GM21723 (cell line): ENCODE measurements at regions not wholly inside any gene's neighbourhood (a gene's known extent, or its start where the extent isn't known, plus 50 kb on each side); places are given as distances from the start of the nearest gene placed in this dataset.
"Not testable (repeated sequence)": the region's sequence is repeated elsewhere in the genome, so short reads cannot be mapped to it uniquely, and the experiment has no call there.

ENCODE experiments used
- ATAC-seq: cut with Tn5 transposase; IDR thresholded peaks from one replicate; pipeline ENCODE4 v1.9.1; 2021; ENCODE audit warnings: mild to moderate bottlenecking, moderate library complexity; ENCODE audit not compliant: unreplicated experiment

DNA sequence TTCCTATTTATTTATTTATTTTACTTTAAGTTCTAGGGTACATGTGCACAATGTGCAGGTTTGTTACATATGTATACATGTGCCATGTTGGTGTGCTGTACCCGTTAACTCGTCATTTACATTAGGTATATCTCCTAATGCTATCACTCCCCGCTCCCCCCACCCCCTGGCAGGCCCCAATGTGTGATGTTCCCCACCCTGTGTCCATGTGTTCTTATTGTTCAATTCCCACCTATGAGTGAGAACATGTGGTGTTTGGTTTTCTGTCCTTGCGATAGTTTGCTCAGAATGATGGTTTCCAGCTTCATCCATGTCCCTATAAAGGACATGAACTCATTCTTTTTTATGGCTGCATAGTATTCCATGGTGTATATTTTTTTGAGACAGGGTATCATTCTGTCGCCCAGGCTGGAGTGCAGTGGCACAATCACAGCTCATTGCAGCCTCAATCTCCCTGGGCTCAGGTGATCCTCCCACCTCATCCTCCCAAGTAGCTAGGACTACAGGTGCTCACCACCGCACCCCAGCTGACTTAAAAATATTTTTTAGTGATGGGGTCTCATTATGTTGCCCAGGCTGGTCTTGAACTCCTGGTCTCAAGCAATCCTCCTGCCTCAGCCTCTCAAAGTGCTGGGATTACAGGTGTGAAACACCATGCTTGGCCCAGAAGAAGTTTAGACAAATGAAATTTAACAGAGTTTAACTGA lies 140.6 kb downstream of the NPIPB5 start:
- ATAC-seq, result not testable (repeated sequence)

DNA sequence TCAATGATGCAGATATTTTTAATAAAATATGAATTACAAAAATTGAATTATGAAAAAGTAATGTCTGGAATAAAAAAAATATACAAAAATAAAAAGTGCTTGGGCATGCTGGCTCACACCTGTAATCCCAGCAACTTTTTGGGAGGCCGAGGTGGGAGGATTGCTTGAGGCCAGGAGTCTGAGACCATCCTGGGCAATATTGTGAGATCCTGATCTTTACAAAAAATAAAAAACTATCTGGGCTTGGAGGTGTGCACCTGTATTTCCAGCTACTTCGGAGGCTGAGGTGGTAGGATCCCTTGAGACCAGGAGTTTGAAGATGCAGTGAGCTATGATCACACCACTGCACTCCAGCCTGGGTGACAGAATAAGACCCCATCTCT lies 141.8 kb downstream of the NPIPB5 start:
- ATAC-seq, result no peak

DNA sequence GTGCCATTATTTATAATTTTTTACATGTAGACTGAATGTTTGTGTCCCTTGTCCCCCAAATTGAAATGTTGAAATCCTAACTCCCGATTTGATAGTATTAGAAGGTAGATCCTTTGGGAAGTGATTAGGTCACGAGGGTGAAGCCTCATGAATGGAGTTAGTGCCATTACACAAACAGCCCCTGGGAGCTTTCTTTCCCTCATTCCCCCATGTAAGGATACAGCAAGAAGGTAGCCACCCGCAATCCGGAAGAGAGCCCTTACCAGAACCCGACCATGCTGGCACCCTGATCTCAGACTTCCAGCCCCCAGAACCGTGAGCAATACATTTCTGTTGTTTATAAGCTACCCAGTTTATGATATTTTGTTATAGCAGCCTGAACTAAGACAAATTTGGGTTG lies 143.2 kb downstream of the NPIPB5 start:
- ATAC-seq, result no peak

DNA sequence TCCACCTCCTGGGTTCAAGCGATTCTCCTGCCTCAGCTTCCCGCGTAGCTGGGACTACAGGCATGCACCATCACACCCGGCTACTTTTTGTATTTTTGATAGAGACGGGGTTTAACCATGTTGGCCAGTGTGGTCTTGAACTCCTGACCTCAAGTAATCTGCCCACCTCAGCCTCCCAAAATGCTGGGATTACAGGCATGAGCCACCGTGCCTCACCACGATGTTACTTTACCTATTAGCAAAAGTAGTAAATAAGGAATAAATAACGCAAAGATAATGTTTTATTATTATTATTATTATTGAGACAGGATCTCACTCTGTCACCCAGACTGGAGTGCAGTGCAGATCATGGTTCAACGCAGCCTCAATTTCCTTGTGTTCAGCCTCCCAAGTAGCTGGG lies 145.9 kb downstream of the NPIPB5 start:
- not testable (repeated sequence) for ATAC-seq

DNA sequence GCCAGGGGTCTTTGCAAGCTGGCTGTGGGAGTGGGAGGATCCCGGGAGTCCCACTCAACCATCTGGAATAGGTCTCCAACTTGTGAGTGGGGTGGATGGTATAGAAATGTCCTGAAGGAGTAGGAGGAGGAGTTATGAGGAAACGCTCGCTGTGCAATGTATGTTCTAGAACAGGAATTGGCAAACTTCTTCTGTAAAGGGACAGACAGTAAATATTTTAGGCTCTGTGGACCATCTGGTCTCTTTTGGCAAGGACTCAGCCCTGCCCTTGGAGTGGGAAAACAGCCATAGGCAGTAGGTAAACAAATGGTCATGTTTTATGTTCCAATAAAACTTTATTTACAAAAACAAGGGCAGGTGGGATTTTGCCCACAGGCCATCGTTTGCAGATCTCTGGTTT lies 149.2 kb downstream of the NPIPB5 start:
- no peak for ATAC-seq

DNA sequence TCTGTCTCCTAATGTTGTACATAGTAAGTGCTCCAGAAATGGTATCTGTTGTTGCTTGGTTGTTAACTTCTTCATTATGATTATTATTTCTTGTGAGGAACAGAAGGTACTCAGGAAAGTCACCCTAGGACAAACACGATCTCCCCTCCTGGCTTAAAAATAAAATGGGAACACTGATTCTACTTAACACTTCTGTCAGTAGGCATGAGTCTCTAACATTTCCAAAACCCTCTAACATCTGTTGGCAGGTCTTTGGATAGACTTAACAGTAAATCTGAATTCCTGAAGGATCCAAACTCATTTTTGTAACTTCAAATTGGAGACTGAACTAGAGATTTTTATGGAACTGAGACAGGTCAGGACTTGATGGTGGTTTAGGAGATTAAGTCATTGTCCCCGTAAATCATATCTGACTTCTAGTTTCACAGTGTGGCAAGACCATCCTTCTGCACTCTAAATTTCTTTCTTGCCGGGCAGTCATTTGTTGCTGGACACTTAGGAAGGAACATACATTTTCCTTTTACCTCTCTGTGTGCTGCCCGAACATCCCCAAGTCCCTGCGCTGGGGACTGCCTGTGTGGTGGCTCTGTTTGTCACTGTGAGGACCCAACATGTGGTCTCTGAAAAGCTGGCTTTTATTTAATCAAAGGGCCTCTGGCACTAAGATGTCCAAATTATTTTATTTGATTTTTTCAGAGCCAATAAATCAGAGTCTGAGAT lies 149.9 kb downstream of the NPIPB5 start:
- no peak for ATAC-seq

DNA sequence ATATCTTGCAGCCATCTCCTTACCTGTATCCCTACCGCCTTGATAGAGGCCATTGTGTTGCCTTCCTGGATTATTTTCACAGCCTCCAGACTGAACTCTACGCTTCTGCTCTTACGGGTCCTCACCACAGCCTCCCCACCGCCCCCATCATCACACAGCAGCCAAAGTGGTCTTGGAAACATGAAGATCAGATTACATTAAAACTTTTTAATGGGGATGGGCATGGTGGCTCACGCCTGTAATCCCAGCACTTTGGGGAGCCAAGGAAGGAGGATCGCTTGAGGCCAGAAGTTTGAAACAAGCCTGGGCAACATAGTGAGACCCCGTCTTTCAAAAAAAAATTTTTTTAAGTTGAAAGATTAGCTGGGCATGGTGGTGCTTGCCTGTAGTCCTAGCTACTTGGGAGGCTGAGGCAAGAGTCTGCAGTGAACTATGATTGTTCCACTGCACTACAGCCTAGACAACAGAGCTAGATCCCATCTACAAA lies 150.5 kb downstream of the NPIPB5 start:
- ATAC-seq, result no peak

DNA sequence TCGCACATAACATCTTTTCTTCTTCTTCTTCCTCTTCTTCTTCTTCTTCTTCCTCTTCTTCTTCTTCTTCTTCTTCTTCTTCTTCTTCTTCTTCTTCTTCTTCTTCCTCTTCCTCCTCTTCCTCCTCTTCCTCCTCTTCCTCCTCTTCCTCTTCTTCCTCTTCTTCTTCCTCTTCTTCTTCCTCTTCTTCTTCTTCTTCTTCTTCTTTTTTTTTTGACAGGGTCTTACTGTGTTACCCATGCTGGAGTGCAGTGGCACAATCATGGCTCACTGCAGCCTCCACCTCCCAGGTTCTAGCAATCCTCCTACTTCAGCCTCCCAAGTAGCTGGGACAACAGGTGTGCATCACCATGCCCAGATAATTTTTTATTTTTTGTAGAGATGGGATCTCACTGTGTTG lies 151.0 kb upstream of the HS3ST2 start:
- not testable (repeated sequence) for ATAC-seq

DNA sequence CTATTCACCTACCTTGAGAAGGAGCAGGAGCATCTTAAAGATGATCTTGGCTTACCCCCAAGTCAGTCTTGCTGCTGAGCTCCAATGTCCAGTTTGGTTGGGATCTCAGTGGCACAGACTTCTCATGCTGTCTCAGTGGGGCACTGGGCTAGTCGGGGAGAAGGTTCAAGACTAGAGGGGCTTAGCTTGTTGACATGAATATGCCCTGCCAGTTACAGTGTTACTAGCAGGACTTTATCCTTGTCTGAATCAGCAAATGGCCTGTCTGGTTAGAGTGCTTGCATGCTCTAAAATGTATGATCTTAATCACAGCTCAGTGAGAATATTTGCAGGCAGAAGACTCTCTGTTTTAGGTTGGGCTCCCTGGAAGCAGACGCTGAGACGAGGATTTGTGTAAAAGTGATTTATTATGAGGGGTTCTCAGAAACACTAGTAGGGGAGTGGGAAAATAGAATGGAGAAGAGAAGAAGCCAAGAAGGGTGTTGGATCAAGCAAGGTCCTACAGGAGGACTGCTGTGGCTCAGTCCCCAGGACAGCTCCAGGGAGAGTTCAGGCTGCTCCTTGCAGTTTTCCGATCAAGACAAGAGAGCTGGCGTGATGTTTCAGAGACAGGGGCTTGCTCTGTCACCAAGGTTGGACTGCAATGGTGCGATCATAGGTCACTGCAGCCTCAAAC lies 150.4 kb upstream of the HS3ST2 start:
- ATAC-seq, result no peak

DNA sequence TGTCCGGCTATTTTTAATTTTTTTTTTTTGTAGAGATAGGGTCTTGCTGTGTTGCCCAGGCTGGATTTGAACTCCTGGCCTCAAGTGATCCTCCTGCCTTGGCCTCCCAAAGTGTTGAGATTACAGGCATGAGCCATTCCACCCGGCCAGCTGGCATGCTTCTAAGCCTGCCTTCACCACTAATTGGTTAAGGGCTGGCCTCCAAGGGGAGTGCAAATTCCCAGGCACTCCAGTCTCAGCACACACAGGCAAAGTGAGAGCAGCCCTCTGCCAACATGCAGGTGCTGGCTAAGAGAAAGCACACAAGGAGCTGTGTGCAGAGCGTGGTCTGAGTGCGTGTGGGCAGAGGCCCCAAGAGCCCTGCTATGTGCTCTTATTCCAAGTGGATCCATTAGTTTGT lies 149.8 kb upstream of the HS3ST2 start:
- ATAC-seq, result no peak

DNA sequence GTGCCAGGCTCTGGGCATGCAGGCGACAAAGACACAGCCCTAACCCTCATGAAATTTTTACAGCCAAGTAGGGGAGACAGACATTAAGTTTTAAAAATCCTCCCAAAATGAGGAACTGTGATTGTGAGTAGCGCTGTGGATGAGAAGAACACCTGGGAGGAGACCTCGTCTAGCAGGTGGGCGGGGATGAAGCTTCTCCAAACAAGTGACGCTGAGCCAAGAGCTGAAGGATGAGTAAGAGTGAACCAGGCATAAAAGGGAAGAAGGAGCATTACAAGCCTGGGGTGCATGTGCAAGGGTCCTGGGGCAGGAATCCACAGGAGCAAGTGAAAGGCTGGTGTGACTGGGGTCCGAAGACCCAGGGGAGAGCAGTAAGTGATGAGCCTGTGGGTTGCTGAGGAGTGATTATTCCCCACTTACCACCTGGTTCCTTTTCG lies 149.4 kb upstream of the HS3ST2 start:
- ATAC-seq, result no peak

DNA sequence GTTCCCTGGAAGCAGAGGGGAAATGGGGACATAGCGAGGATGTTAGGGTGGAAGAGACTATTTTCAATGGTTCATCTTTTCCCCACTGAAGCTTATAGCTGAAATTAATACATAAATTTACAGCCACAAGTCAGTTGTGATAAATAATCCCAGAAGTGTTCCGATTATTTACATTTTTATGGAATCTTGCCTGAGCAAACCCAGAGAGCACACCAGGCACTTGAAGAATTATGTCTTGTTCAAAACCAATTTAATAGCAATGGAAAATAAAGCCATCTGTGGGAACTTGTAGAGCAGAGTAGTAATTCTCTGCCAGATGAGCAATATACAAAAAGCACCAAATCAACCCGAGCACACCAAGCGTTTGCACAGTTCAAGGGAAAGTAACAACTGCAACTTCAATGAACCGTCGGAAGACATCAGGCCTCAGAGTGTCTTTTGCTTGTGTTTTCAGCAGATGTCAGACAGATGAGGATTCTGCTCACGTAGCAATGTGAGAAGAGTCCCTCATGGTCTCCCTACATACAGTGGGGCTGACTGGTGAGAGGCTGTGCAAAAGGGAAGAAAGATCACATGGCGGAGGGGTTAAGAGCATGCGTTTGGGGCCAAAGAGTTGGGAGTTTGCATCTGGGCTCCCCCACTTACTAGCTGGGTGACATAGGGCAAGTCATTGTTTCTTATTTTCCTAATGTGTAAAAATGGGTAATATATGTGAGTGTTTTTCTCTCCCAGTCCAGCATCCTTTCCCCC lies 148.7 kb upstream of the HS3ST2 start:
- no peak for ATAC-seq

DNA sequence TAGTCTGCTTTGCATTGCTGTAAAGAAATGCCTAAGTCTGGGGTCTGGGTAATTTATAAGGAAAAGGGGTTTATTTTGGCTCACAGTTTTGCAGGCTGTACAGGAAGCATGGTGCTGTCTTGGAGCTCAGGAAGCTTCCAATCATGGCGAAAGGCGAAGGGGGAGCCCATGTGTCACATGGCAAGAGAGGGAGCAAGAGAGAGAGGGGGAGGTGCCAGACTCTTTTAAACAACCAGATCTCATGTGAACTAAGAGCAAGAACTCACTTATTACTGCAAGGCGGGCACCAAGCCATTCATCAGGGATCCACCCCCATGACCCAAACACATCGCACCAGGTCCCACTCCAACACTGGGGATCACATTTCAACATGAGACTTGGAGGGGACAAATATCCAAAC lies 148.2 kb upstream of the HS3ST2 start:
- no peak for ATAC-seq

DNA sequence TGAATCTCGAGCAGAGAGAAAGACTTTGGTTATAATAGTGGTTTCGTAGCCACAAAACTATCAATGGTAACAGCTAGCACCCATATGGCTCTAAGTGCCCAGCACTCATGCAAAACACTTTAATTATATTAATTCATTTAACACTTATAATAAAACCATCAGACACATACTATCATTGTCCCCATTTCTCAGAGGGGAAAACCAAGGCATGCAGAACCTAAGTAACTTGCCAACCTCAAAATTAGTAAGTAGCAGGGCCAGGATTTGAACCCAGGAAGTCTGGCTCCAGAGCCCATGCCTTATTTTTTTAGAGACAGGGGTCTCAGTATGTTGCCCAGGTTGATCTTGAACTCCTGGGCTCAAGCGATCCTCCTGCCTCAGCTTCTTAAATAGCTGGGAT lies 145.6 kb upstream of the HS3ST2 start:
- no peak for ATAC-seq

DNA sequence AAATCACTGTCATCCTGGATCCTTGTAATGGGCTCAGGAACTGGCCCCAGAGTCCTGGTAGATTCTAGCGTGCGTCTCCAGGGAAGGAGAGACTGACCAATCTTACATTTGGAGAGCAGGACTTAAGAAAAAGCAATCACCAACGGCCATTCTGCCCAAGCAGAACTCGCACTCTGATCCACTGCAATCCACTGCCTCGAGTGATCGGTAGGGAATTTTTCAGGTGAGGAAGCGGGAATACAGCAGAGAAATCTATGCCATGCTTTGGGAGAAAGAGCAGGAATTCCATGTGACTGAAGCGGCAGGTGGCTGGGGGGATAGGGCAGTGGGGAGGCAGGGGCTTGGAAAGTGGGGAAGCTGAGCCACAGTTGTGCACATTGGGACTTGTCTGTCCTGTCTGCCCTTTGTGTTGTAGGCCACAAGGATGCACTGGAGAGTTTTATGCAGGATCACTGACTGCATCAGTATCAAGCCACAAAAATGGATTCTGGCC lies 143.9 kb upstream of the HS3ST2 start:
- no peak for ATAC-seq

DNA sequence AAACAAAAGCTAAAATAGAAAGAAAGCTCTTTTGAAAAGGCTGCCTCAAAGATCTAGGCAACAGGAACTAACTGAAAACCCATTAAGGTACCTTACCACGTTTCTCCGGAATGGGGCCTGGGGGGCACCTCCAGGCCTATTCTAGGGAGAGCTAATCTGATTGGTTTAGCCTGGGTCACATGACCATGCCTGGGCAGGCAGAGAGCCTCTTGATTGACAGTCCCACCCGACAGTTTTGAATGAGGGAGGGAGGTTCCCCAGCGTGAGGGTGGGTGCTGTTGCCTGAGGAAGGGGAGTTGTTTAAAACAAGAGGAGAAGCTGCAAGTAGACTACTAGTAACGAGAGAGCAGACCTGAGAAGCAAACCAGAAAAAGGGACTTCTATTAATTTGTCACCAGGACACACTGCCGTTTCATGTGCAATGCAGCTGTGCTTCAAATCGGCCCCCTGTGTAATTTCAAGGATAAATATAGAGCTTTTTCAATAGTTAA lies 143.4 kb upstream of the HS3ST2 start:
- ATAC-seq, result no peak

DNA sequence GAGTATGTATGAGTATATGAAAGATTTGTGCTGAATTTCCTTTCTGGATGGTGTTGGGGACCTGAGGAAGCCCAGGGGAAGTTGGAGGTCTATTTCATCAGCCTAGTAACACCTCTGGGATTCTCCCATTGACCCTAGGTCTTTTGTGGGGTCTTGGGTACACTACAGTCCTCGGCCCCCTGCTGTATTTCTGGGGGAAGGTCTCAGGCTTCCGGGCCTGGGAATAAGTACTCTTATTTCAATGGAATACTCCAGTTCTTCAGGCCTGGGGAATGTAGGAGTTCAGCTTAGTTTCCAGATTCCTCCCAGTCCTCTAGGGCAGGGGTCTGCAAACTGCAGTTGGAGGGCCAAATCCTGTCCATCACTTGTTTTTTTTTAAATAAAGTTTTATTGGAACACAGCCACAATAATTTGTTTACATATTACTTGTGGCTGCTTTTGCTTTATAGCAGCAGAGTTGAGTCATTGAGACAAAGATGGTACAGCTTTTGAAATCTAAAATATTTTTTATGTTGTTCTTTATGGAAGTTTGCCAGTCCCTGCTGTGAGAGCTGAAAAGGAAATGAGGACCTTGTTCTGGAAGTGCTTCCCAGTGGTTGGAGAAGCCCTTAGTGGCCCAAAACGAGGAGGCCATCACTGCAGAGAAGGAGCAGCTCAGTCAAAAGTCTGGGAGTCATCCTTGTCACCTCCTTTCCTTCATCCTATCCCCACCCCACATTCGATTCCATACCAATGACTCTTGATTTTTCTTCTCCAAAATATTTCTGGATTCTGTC lies 142.5 kb upstream of the HS3ST2 start:
- no peak for ATAC-seq

DNA sequence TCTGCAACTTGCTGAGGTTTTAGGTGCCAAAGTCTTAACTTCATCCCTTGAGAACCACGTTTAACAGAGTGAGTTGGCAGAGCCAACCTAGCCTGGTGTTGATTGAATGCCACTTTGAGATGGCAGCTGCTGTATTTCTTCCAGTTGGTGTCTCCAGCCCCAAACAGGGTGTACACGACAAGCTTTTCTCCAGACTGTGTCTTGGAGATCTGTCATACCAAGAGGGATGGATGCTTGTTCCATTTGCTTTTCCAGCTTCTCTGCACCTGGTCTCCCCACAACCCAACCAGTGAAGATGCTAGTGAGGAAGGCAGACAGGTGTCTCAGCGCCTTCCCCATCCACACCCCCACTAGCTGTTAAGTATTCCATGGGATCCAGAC lies 141.1 kb upstream of the HS3ST2 start:
- ATAC-seq, result no peak

DNA sequence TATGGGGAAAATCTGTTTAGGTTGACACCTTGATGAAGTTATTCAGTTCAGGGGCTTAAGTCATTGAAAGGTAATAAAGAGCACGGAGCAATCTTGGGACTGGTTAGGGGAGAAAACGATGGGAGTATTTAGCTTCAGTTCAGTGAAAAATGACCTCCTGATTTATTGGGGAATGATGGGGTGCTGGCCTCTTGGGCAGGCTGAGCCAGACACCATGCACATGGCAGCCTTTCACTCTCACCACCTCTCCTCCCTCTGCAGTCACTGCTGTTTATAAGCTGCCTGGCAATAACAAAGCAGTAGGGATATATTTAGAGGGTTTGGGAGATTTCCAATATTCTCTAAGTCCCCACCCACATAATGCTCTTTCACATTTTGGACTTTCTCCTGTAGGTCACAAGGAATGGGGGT lies 140.5 kb upstream of the HS3ST2 start:
- ATAC-seq, result no peak

DNA sequence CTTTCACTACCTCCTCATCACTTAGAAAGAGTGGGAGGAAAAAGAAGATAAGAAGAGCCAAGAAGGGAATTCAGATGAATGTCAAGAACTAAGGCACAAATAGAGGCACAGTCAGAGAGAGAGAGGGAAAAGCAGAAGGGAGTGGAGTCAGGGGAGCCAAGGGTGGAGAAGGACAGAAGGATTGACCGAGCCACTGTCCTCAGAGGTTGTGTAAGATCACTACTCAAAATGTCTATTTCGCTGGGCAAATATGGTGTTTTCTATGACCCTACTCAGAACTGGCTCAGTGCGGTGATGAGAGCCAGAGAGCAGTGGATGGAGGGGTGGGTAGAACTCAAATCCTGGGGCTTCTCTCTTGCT lies 139.2 kb upstream of the HS3ST2 start:
- ATAC-seq, result no peak
